Gastrocnemius medialis (tissue), 4 donors: ENCODE measurements at regions not wholly inside any gene's neighbourhood (a gene's known extent, or its start where the extent isn't known, plus 50 kb on each side); places are given as distances from the start of the nearest gene placed in this dataset.
A peak's percentile ranks its signal among the peaks of the same experiment; 100 is the strongest.

Source experiments
- ATAC-seq, 2 donors: fragments of 150-250 bp; one replicate each; pipeline ENCODE4 v1.9.1; 2016
- DNase-seq, 2 donors: peaks; one replicate each; pipeline ENCODE4 v3.0.0-alpha.2; 2019
- H3K27ac ChIP-seq, 4 donors: fragments of 200-600 bp; sonication (generic); 1 replicate in 1 of 4; 2 replicates in 3 of 4; pipeline ENCODE4 v1.5.1; 2016 to 2018; ENCODE audit warnings: mild to moderate bottlenecking in 2 of 4, moderate library complexity in 1 of 4
- H3K27me3 ChIP-seq, 3 donors: fragments of 200-600 bp; sonication (generic) in 2 of 3; 1 replicate in 1 of 3; 2 replicates in 2 of 3; pipeline versions ENCODE4 v1.5.1 to v1.6.0; 2016 to 2019; ENCODE audit warnings: mild to moderate bottlenecking in 1 of 3, moderate library complexity in 1 of 3
- H3K36me3 ChIP-seq, 2 donors: fragments of 200-600 bp; sonication (generic) in 1 of 2; one replicate each; pipeline ENCODE4 v1.5.1; 2017 to 2018
- H3K4me1 ChIP-seq, 2 donors: fragments of 200-600 bp; sonication (generic) in 1 of 2; one replicate each; pipeline ENCODE4 v1.5.1; 2016 to 2017; ENCODE audit warnings: mild to moderate bottlenecking in 2 of 2
- H3K4me3 ChIP-seq, 4 donors: fragments of 200-600 bp; sonication (generic) in 3 of 4; 1 replicate in 1 of 4; 2 replicates in 3 of 4; pipeline ENCODE4 v1.5.1; 2016 to 2019; ENCODE audit warnings: mild to moderate bottlenecking in 2 of 4
- H3K9me3 ChIP-seq, 3 donors: fragments of 200-600 bp; sonication (generic) in 2 of 3; 1 replicate in 1 of 3; 2 replicates in 2 of 3; pipeline ENCODE4 v1.5.1; 2016 to 2019
- CTCF ChIP-seq, 5 experiments: fragments of 450-650 bp in 3 of 5; fragments of 200-600 bp in 2 of 5; sonication (generic) in 2 of 5; IDR thresholded peaks in 4 of 5; conservative IDR thresholded peaks in 1 of 5; 1 replicate in 4 of 5; 2 replicates in 1 of 5; pipeline ENCODE4 v1.5.1; 2016 to 2019; ENCODE audit warnings: antibody characterized with exemption in 5 of 5, mild to moderate bottlenecking in 3 of 5, moderate library complexity in 3 of 5
- POLR2A ChIP-seq, 2 donors: fragments of 450-650 bp; IDR thresholded peaks; one replicate each; pipeline ENCODE4 v1.6.1; 2017; ENCODE audit warnings: antibody characterized with exemption in 2 of 2, mild to moderate bottlenecking in 2 of 2, moderate library complexity in 2 of 2
- in situ Hi-C, 4 donors: fragments of 200-750 bp; cut with MboI; loops; one replicate each; pipeline versions ENCODE4 v1.15.0 to v1.8.0; 2017; ENCODE audit warnings: low sequenced_read_pairs in 4 of 4
- intact Hi-C: fragments of 100-400 bp; cut with DNase I; formaldehyde crosslinking; loops from one replicate; pipeline ENCODE4 v1.15.1; 2023; ENCODE audit warnings: low total_unique reads

DNA sequence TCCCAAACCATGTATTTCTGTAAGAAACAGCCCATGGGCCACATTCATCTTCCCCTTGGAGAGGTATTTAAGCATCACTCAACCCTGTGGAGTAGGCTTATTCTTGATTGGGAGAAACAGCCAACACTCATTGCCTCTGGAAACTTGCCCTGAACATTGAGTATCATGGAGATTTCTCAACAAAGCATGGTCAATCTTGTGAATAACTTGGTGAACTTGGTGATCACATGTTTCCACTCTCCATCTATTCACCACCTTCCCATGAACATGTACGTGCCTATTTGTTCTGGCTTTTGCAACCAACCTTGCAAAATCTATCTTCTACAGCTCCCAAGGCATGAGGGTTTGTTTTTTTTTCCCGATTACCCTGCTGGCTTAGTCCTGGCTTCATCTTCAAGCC lies 163.2 kb downstream of the PAH start:
- DNase-seq (peak; percentile 2 to 39), ATAC-seq (peak; percentile 63 to 86)
- Histone ChIP-seq H3K4me3 (no peak overlapping the region), H3K4me1 (no peaks in the 10 kb centered on the region), H3K36me3 (no peaks in the 10 kb centered on the region), H3K27ac (no peak overlapping the region), H3K9me3 (no peaks in the 10 kb centered on the region), H3K27me3 (no peaks in the 10 kb centered on the region)
- TF ChIP-seq POLR2A (IDR thresholded peaks at IDR 0.05) (no peak), CTCF (IDR thresholded peaks at IDR 0.05 in 4 of 5, conservative IDR thresholded peaks at IDR 0.05 in 1 of 5) (no peak)
- in situ Hi-C loops = loop anchor here in 2 of 4 donors (25.0 kb wide), 1 partner anchor 817 kb away; no protein-coding TSS in a partner anchor
- intact Hi-C loops = no loop called here

GRCh38 chr12:102748704-102749103 lies 168.3 kb downstream of the PAH start:
- in situ Hi-C loops = no loop called here

DNA sequence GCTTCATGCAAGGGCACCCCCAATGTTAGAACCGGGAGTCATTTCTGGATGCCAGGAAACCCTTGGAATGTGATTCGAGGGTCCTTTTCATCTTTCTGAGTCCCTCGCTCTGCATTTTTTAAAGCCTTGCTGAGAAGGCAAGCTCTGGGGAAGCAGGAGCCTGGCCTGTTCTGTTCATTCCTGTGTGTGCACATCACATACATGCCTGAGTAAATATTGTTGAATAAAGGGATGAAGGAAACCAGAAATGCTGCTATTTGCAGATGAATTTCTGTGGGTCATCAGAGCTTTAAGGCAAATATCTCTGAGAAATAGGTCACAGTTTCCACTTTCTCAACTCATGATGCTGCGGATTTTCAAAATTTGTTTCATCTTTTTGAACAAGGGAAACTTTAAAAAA lies 170.1 kb downstream of the PAH start:
- intact Hi-C loops = no loop called here

More at GRCh38 chr12:102748704-102749103, 168.3 kb downstream of the PAH start:
- no peaks in the 10 kb centered on the region for H3K4me1 ChIP-seq
- H3K27ac ChIP-seq = no peak overlapping the region
- no peak for TF ChIP-seq CTCF (IDR thresholded peaks at IDR 0.05 in 4 of 5, conservative IDR thresholded peaks at IDR 0.05 in 1 of 5)
- no peak for TF ChIP-seq POLR2A (IDR thresholded peaks at IDR 0.05)
- H3K27me3 ChIP-seq = no peaks in the 10 kb centered on the region
- ATAC-seq (no peak), DNase-seq (no peak)
- no peaks in the 10 kb centered on the region for H3K36me3 ChIP-seq
- no peaks in the 10 kb centered on the region for H3K9me3 ChIP-seq
- H3K4me3 ChIP-seq = no peak overlapping the region
- intact Hi-C loops = no loop called here

DNA sequence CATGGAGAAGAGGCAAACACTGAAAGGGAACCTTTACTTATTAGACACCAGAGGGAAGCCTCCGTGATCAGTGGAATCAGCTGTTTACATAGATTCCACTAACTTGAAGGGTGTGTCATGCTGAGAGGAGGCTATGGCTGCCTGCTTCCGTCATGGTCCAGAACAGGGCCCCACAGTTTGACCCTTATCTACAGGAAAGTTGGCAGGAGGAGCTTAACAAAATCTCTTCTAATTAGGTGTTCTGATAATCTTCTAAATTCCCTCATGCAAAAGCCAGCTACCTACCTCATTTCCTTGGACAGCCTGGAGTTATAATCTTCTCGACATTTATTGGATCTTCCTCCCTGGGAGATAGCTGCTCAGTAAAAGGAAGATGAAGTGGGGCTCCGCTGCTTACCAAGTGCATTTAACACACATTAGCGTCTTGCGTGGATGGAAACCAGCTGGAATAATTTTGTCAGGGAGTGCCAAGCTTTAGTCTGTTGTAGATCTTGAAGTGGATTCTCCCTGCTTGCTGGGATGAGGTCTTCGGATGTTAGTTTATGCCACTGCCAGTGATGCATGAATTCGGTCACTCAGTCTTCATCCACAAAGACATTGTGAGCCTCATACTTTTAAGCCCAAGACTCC lies 171.0 kb downstream of the PAH start:
- intact Hi-C loops = no loop called here
- TF ChIP-seq POLR2A (IDR thresholded peaks at IDR 0.05) = no peak
- TF ChIP-seq CTCF (IDR thresholded peaks at IDR 0.05 in 4 of 5, conservative IDR thresholded peaks at IDR 0.05 in 1 of 5) = no peak
- no peak overlapping the region for H3K4me3 ChIP-seq
- ATAC-seq (no peak), DNase-seq (no peak)
- in situ Hi-C loops = no loop called here
- no peaks in the 10 kb centered on the region for H3K36me3 ChIP-seq
- H3K4me1 ChIP-seq = no peaks in the 10 kb centered on the region
- H3K9me3 ChIP-seq = no peaks in the 10 kb centered on the region
- H3K27ac ChIP-seq = no peak overlapping the region
- H3K27me3 ChIP-seq = no peaks in the 10 kb centered on the region

More for the DNA sequence above, 170.1 kb downstream of the PAH start:
- Histone ChIP-seq H3K9me3 (no peaks in the 10 kb centered on the region), H3K36me3 (no peaks in the 10 kb centered on the region), H3K27ac (no peak overlapping the region), H3K27me3 (no peaks in the 10 kb centered on the region), H3K4me3 (no peak overlapping the region), H3K4me1 (no peaks in the 10 kb centered on the region)
- in situ Hi-C loops = no loop called here
- no peak for DNase-seq
- TF ChIP-seq CTCF (IDR thresholded peaks at IDR 0.05 in 4 of 5, conservative IDR thresholded peaks at IDR 0.05 in 1 of 5) (no peak), POLR2A (IDR thresholded peaks at IDR 0.05) (no peak)
- no peak for ATAC-seq

DNA sequence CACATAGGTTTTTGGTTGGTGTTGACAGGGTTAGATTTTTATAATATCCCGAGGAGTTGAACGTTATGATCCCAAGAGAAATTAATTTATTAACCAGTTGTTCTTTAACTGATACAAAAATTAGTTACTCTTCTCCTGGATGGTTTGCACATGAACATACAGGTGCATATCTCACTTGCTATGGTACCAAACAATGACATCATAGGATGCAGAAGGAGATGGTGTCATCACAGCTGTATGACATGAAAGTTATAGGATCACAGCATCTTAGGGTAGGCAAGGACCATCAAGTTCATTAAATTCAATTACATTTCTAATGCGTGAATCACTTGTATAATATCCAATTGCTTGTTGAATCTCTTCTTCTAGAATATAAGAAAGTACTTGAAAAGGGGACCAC lies 175.8 kb downstream of the PAH start:
- no peak for ATAC-seq
- no peaks in the 10 kb centered on the region for H3K36me3 ChIP-seq
- in situ Hi-C loops = no loop called here
- H3K9me3 ChIP-seq = no peaks in the 10 kb centered on the region
- intact Hi-C loops = no loop called here
- H3K27ac ChIP-seq = no peak overlapping the region
- no peak for DNase-seq
- no peak overlapping the region for H3K4me3 ChIP-seq
- no peaks in the 10 kb centered on the region for H3K4me1 ChIP-seq
- no peak for TF ChIP-seq POLR2A (IDR thresholded peaks at IDR 0.05)
- TF ChIP-seq CTCF (IDR thresholded peaks at IDR 0.05 in 4 of 5, conservative IDR thresholded peaks at IDR 0.05 in 1 of 5) = no peak
- no peaks in the 10 kb centered on the region for H3K27me3 ChIP-seq
